ENCODE measurements at regions not wholly inside any gene's neighbourhood (a gene's known extent, or its start where the extent isn't known, plus 50 kb on each side); places are given as distances from the start of the nearest gene placed in this dataset.
A peak's percentile ranks its signal among the peaks of the same experiment; 100 is the strongest.

GRCh38 chr15:70214276-70214675 lies 116.6 kb upstream of the TLE3 start:
- no peak for DNase-seq

- DNase-seq = no peak
These were observed 116.1 kb upstream of the TLE3 start for GRCh38 chr15:70213794-70214193.

GRCh38 chr15:70212963-70213315 lies 115.2 kb upstream of the TLE3 start:
- DNase-seq = no peak

- no peak for DNase-seq
These were observed 114.7 kb upstream of the TLE3 start for GRCh38 chr15:70212286-70212962.

GRCh38 chr15:70210528-70210927 lies 112.8 kb upstream of the TLE3 start:
- DNase-seq = no peak

GRCh38 chr15:70210076-70210475 lies 112.4 kb upstream of the TLE3 start:
- no peak for DNase-seq

GRCh38 chr15:70209499-70209898 lies 111.8 kb upstream of the TLE3 start:
- DNase-seq = no peak

GRCh38 chr15:70208332-70208731 lies 110.6 kb upstream of the TLE3 start:
- no peak for DNase-seq

- no peak for DNase-seq
These were observed 109.0 kb upstream of the TLE3 start for GRCh38 chr15:70206668-70207067.

- DNase-seq = no peak
These were observed 106.9 kb upstream of the TLE3 start for GRCh38 chr15:70204652-70205051.

GRCh38 chr15:70203981-70204560 lies 106.4 kb upstream of the TLE3 start:
- no peak for DNase-seq

- no peak for DNase-seq
These were observed 105.0 kb upstream of the TLE3 start for GRCh38 chr15:70202756-70203155.

- no peak for DNase-seq
These were observed 103.7 kb upstream of the TLE3 start for GRCh38 chr15:70201425-70201775.

- no peak for DNase-seq
These were observed 103.1 kb upstream of the TLE3 start for GRCh38 chr15:70200511-70201424.

- no peak for DNase-seq
These were observed 102.1 kb upstream of the TLE3 start for GRCh38 chr15:70199540-70200410.

- no peak for DNase-seq
These were observed 101.4 kb upstream of the TLE3 start for GRCh38 chr15:70199124-70199482.

- no peak for DNase-seq
These were observed 100.9 kb upstream of the TLE3 start for GRCh38 chr15:70198441-70199123.

- no peak for DNase-seq
These were observed 100.2 kb upstream of the TLE3 start for GRCh38 chr15:70197945-70198361.

- no peak for DNase-seq
These were observed 99.7 kb upstream of the TLE3 start for GRCh38 chr15:70197318-70197944.

- peak; percentile 61 for DNase-seq
These were observed 98.9 kb upstream of the TLE3 start for GRCh38 chr15:70196372-70197316.

All from stimulated activated CD4-positive, alpha-beta T cell treated with anti-CD3 and anti-CD28 coated beads, Interleukin-15, amount 100 ng/mL, for 24 hours (primary cell).